GM12872 (cell line): ENCODE measurements at regions not wholly inside any gene's neighbourhood (a gene's known extent, or its start where the extent isn't known, plus 50 kb on each side); places are given as distances from the start of the nearest gene placed in this dataset.

ENCODE experiments used
- CTCF ChIP-seq: IDR thresholded peaks from 3 replicates; pipeline ENCODE4 v1.5.1; 2011; ENCODE audit warnings: low read depth, mild to moderate bottlenecking, low read length, moderate library complexity; ENCODE audit not compliant: insufficient read depth

GRCh38 chr20:12924126-12924525 lies 84.6 kb upstream of the SPTLC3 start:
- TF ChIP-seq CTCF: no peak

DNA sequence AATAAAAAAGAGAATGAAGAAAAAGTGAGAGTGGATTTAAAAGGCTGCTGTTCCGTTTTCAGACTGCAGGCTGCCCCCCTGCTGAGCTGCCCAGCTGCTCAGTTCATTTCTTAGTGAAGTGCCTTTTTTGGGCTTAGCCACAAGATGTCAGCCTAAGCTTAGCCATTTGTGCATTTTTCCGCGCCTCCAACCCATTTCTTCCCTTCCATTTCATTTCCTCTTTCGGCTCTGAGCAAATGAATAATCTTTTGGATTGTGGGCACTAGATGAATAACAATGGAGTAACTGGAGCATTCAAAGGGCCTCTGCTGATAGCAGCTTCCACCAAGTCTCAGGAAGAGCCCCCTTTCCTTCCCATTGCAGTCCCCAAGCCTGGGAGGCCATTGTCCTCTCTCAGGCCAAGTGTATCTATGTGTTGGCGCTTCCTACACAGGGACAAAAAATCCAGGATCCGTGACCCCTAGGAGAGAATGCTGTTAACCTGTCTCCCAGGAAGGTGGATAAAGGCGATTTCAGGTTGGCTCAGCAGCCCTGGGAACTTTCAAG lies 83.5 kb upstream of the SPTLC3 start:
- TF ChIP-seq CTCF: peak; percentile 79

- no peak for TF ChIP-seq CTCF
Observed at GRCh38 chr20:12925863-12926793, 82.6 kb upstream of the SPTLC3 start.

DNA sequence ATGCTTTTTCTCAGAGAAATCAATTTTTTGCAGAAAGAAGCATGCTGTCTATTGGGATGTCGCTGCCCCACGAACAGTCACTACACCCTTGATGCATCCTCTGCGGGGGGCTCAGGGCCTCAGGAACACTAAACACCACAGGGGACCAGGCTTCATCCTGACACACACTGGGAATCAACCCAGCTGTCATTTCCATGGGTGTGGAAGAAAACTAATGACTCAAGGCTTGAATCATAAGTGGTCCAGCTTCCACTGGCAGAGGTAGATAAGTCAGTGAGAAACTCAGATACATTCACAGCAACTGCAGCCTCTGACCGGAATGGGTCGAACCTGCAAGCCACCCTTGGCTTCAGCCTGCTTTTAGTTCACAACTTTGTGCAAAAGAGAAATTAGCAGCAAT lies 81.3 kb upstream of the SPTLC3 start:
- no peak for TF ChIP-seq CTCF

GRCh38 chr20:12928358-12928754 lies 80.4 kb upstream of the SPTLC3 start:
- TF ChIP-seq CTCF: no peak

DNA sequence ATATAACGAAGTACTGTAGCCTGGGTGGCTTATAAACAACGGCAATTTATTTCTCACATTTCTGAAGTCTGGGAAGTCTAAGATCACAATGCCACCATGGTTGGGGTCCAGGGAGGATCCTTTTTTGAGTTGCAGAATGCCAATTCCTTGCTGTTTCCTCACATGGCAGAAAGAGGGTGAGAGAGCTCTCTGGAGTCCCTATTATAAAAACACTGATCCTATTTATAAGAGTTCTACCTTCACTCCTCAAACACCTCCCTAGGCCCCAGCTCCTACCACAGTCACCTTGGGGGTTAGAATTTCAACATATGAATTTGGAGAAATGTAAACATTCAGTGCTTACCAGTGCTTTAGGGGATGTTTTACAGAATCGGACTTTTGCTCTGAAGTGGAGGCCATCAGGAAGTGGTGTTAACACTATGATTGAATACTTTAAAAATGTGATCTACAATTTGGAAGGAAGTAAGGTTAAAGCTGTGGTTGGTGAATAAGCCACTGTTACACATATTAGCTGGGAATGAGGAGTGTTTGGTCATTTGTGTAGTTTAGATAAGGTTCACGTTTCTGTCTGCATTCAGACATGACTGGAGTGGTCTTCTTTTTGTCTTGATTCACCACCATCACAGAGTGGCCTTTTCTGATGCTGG lies 79.9 kb upstream of the SPTLC3 start:
- no peak for TF ChIP-seq CTCF

- TF ChIP-seq CTCF: no peak
Observed at GRCh38 chr20:12936020-12936419, 72.8 kb upstream of the SPTLC3 start.
